H1 (cell line): ENCODE measurements at regions not wholly inside any gene's neighbourhood (a gene's known extent, or its start where the extent isn't known, plus 50 kb on each side); places are given as distances from the start of the nearest gene placed in this dataset.
"Not testable (repeated sequence)": the region's sequence is repeated elsewhere in the genome, so short reads cannot be mapped to it uniquely, and the experiment has no call there.

Experiments
- CTCF ChIA-PET: fragments of 300-600 bp; sonication (Branson Sonifier 250); formaldehyde crosslinking; loops from one replicate; lab custom pipeline; 2021; ENCODE audit not compliant: partially characterized antibody; lab: Charles Lee
- POLR2A ChIA-PET: fragments of 300-600 bp; sonication (Branson Sonifier 250); formaldehyde crosslinking; loops from one replicate; lab custom pipeline; 2021; ENCODE audit warnings: inconsistent platforms; ENCODE audit not compliant: partially characterized antibody; lab: Charles Lee
- DNase-seq, 2 experiments: peaks; one replicate each; pipeline versions ENCODE4 v3.0.0 to v3.0.0-alpha.2; 2010 to 2022; ENCODE audit warnings: low spot score in 2 of 2, low read depth in 1 of 2, mixed read lengths in 1 of 2
- FAIRE-seq: peaks from 2 replicates; lab custom pipeline; 2011; peaks lifted over from hg19 to GRCh38; lab: Jason Lieb, UNC
- H2AFZ ChIP-seq: 2 replicates; pipeline ENCODE4 v1.8.1; 2012; ENCODE audit warnings: low read length, inconsistent platforms
- H2AK5ac ChIP-seq: 2 replicates; pipeline ENCODE4 v1.6.1; 2013; ENCODE audit warnings: low read depth, low read length
- H2BK120ac ChIP-seq: replicated peaks from 2 replicates; pipeline ENCODE3; 2013; ENCODE audit warnings: low read depth, low read length, inconsistent platforms
- H2BK12ac ChIP-seq: 2 replicates; pipeline ENCODE4 v1.6.1; 2013; ENCODE audit warnings: low read depth, low read length
- H2BK15ac ChIP-seq: 2 replicates; pipeline ENCODE4 v1.6.1; 2013; ENCODE audit warnings: low read length
- H2BK20ac ChIP-seq: 2 replicates; pipeline ENCODE4 v1.6.1; 2013; ENCODE audit warnings: low read length
- H2BK5ac ChIP-seq: 2 replicates; pipeline ENCODE4 v1.6.1; 2013; ENCODE audit warnings: low read depth, low read length
- H3K14ac ChIP-seq: 2 replicates; pipeline ENCODE4 v1.6.1; 2013; ENCODE audit warnings: inconsistent platforms; ENCODE audit not compliant: insufficient read length
- H3K18ac ChIP-seq: 2 replicates; pipeline ENCODE4 v1.6.1; 2013; ENCODE audit warnings: low read length; ENCODE audit errors: extremely low read depth
- H3K23ac ChIP-seq: 2 replicates; pipeline ENCODE4 v1.6.1; 2013; ENCODE audit warnings: inconsistent platforms; ENCODE audit not compliant: insufficient read length
- H3K23me2 ChIP-seq: 2 replicates; pipeline ENCODE4 v1.6.1; 2013; ENCODE audit warnings: low read depth, low read length
- H3K27ac ChIP-seq: 2 replicates; pipeline ENCODE4 v1.6.1; 2011; ENCODE audit warnings: low read depth, low read length, inconsistent platforms
- H3K27me3 ChIP-seq, 4 experiments: replicated peaks in 1 of 4; 1 replicate in 1 of 4; 2 replicates in 3 of 4; pipeline versions ENCODE4 v1.6.1 to v1.8.1; 2011 to 2013; ENCODE audit warnings: low read length in 3 of 4, mild to moderate bottlenecking in 3 of 4, inconsistent platforms in 2 of 4, mixed read lengths in 2 of 4, moderate library complexity in 1 of 4; ENCODE audit not compliant: control insufficient read depth in 3 of 4, insufficient read depth in 3 of 4; ENCODE audit errors: extremely low read depth in 1 of 4
- H3K36me3 ChIP-seq, 4 experiments: 2 replicates each; pipeline versions ENCODE4 v1.6.1 to v1.8.1; 2011 to 2013; ENCODE audit warnings: mild to moderate bottlenecking in 4 of 4, low read length in 3 of 4, moderate library complexity in 2 of 4, control low read depth in 1 of 4, inconsistent platforms in 1 of 4; ENCODE audit not compliant: insufficient read depth in 4 of 4, control insufficient read depth in 2 of 4
- H3K4ac ChIP-seq: replicated peaks from 2 replicates; pipeline ENCODE3; 2013; ENCODE audit warnings: low read length, low read depth, mixed read lengths, inconsistent platforms; ENCODE audit not compliant: insufficient read length
- H3K4me1 ChIP-seq, 4 experiments: replicated peaks in 1 of 4; 1 replicate in 1 of 4; 2 replicates in 3 of 4; pipeline versions ENCODE4 v1.6.1 to v1.8.1; 2011 to 2013; ENCODE audit warnings: low read length in 3 of 4, inconsistent platforms in 2 of 4, mixed read lengths in 1 of 4; ENCODE audit not compliant: insufficient read depth in 4 of 4, control insufficient read depth in 3 of 4
- H3K4me2 ChIP-seq, 2 experiments: 2 replicates each; pipeline versions ENCODE4 v1.6.1 to v1.8.1; 2011 to 2013; ENCODE audit warnings: low read depth in 2 of 2, low read length in 2 of 2, control low read depth in 1 of 2, inconsistent platforms in 1 of 2, mild to moderate bottlenecking in 1 of 2; ENCODE audit not compliant: insufficient read depth in 1 of 2
- H3K4me3 ChIP-seq, 4 experiments: fragments of 200-600, 300-600 bp in 1 of 4; sonication (generic), shearing (Covaris generic), sonication (Bioruptor Twin) in 1 of 4; 2 replicates each; pipeline versions ENCODE4 v1.5.1 to v1.8.1; 2011 to 2016; ENCODE audit warnings: low read length in 4 of 4, low read depth in 3 of 4, control low read depth in 2 of 4, inconsistent platforms in 2 of 4, mild to moderate bottlenecking in 2 of 4, mixed read lengths in 1 of 4, moderate library complexity in 1 of 4; ENCODE audit not compliant: insufficient read depth in 2 of 4; ENCODE audit errors: extremely low read depth in 1 of 4
- H3K56ac ChIP-seq: replicated peaks from 2 replicates; pipeline ENCODE3; 2013; ENCODE audit warnings: low read depth, mild to moderate bottlenecking, mixed read lengths, low read length, inconsistent platforms; ENCODE audit not compliant: insufficient read length
- H3K79me1 ChIP-seq: 2 replicates; pipeline ENCODE4 v1.6.1; 2013; ENCODE audit warnings: low read depth, low read length, control low read depth
- H3K79me2 ChIP-seq, 2 experiments: 2 replicates each; pipeline versions ENCODE4 v1.6.1 to v1.8.1; 2012 to 2013; ENCODE audit warnings: low read length in 2 of 2, mild to moderate bottlenecking in 2 of 2, inconsistent platforms in 1 of 2; ENCODE audit not compliant: insufficient read depth in 2 of 2, control insufficient read depth in 1 of 2
- H3K9ac ChIP-seq, 4 experiments: replicated peaks in 1 of 4; 1 replicate in 1 of 4; 2 replicates in 3 of 4; pipeline versions ENCODE4 v1.6.1 to v1.8.1; 2011 to 2013; ENCODE audit warnings: low read depth in 3 of 4, low read length in 3 of 4, control low read depth in 2 of 4, mild to moderate bottlenecking in 2 of 4, moderate library complexity in 2 of 4, inconsistent platforms in 1 of 4; ENCODE audit errors: extremely low read depth in 1 of 4
- H3K9me3 ChIP-seq, 2 experiments: 2 replicates each; pipeline versions ENCODE4 v1.6.1 to v1.8.1; 2012 to 2013; ENCODE audit warnings: mild to moderate bottlenecking in 2 of 2, moderate library complexity in 2 of 2, control low read depth in 1 of 2, inconsistent platforms in 1 of 2, low read depth in 1 of 2, low read length in 1 of 2, mixed read lengths in 1 of 2; ENCODE audit not compliant: insufficient read depth in 2 of 2
- H4K20me1 ChIP-seq, 2 experiments: replicated peaks in 1 of 2; 2 replicates each; pipeline versions ENCODE3 to v1.8.1; 2011 to 2013; ENCODE audit warnings: inconsistent platforms in 2 of 2, low read length in 2 of 2, mild to moderate bottlenecking in 1 of 2; ENCODE audit not compliant: insufficient read depth in 2 of 2, control insufficient read depth in 1 of 2
- H4K5ac ChIP-seq: 2 replicates; pipeline ENCODE4 v1.6.1; 2013; ENCODE audit warnings: low read length, low read depth, mixed read lengths, inconsistent platforms; ENCODE audit not compliant: insufficient read length
- H4K8ac ChIP-seq: 2 replicates; pipeline ENCODE4 v1.8.0; 2013; ENCODE audit warnings: mild to moderate bottlenecking, moderate library complexity, low read length, inconsistent platforms; ENCODE audit not compliant: insufficient read depth; ENCODE audit errors: extremely low read depth
- H4K91ac ChIP-seq: replicated peaks from 2 replicates; pipeline ENCODE3; 2013; ENCODE audit warnings: low read length, mixed read lengths, inconsistent platforms; ENCODE audit not compliant: insufficient read length
- WGBS, 2 experiments: shearing (Covaris generic) in 1 of 2; methylation state at CpG; one replicate each; pipeline versions ENCODE4 v1.1.6 to v1.1.7; 2013 to 2015; ENCODE audit warnings: low lambda C conversion rate in 2 of 2, mixed read lengths in 2 of 2, inconsistent platforms in 1 of 2, low coverage in 1 of 2, missing lambda C conversion rate in 1 of 2; ENCODE audit not compliant: insufficient replicate concordance in 2 of 2, insufficient coverage in 1 of 2, insufficient read length in 1 of 2; ENCODE audit errors: extremely low coverage in 1 of 2, missing lambda C conversion rate in 1 of 2; 5-methylcytosine and 5-hydroxymethylcytosine counted together

- H2BK5ac ChIP-seq, CTCF ChIA-PET, H3K23ac ChIP-seq, H2BK15ac ChIP-seq, H3K27me3 ChIP-seq, H4K20me1 ChIP-seq, H2BK12ac ChIP-seq, H3K79me2 ChIP-seq, H3K27ac ChIP-seq, H3K4ac ChIP-seq, POLR2A ChIA-PET, H4K5ac ChIP-seq, H3K4me1 ChIP-seq, H3K9ac ChIP-seq, H2BK20ac ChIP-seq, H3K36me3 ChIP-seq, H4K91ac ChIP-seq, H2AK5ac ChIP-seq, H3K4me2 ChIP-seq, H3K18ac ChIP-seq, H3K79me1 ChIP-seq, H4K8ac ChIP-seq, H3K14ac ChIP-seq, DNase-seq, H2BK120ac ChIP-seq, FAIRE-seq, H2AFZ ChIP-seq, H3K56ac ChIP-seq, H3K4me3 ChIP-seq: not testable (repeated sequence)
- WGBS, 2 experiments = 72% methylated on average over 2 of the region's 2 CpGs; no CpG with 5 or more reads in 1 of the 2 experiments
- peaks cover 20% of the 10 kb centered on the region; the same call in 1 of the 2 replicates for H3K23me2 ChIP-seq
- H3K9me3 ChIP-seq = peaks cover 43 to 49% of the 10 kb centered on the region in 2 experiments
These were observed 171.6 kb downstream of the CWH43 start for GRCh38 chr4:49157630-49158029.

- H4K8ac ChIP-seq, H2BK5ac ChIP-seq, H4K91ac ChIP-seq, H3K27ac ChIP-seq, CTCF ChIA-PET, H2BK120ac ChIP-seq, H3K27me3 ChIP-seq, H2AK5ac ChIP-seq, FAIRE-seq, H3K56ac ChIP-seq, H2AFZ ChIP-seq, H3K79me1 ChIP-seq, H3K9ac ChIP-seq, DNase-seq, H3K18ac ChIP-seq, H3K36me3 ChIP-seq, H4K20me1 ChIP-seq, H4K5ac ChIP-seq, H2BK12ac ChIP-seq, H3K14ac ChIP-seq, H3K4me1 ChIP-seq, H2BK15ac ChIP-seq, H3K4me3 ChIP-seq, H3K4me2 ChIP-seq, H2BK20ac ChIP-seq, H3K23me2 ChIP-seq, POLR2A ChIA-PET, H3K4ac ChIP-seq, H3K79me2 ChIP-seq, H3K23ac ChIP-seq: not testable (repeated sequence)
- 83% methylated on average over 15 of the region's 23 CpGs; no CpG with 5 or more reads in 1 of the 2 experiments for WGBS, 2 experiments
- peaks cover 14 to 27% of the 10 kb centered on the region in 2 experiments for H3K9me3 ChIP-seq
These were observed 175.1 kb downstream of the CWH43 start for GRCh38 chr4:49161111-49161541.
